Endothelial cell of umbilical vein (primary cell): ENCODE measurements at regions not wholly inside any gene's neighbourhood (a gene's known extent, or its start where the extent isn't known, plus 50 kb on each side); places are given as distances from the start of the nearest gene placed in this dataset.

Experiments
- BruUV-seq: library from RNA; stranded (reverse); fragments of 400-500 nt; replicated peaks from 2 replicates; lab custom pipeline; 2021; lab: Mats Ljungman, UMichigan
- CTCF ChIA-PET: fragments of 300-600, 350-600 bp; sonication (Branson Sonifier 250); formaldehyde crosslinking; loops from one replicate; lab custom pipeline; 2021; ENCODE audit warnings: antibody characterized with exemption, inconsistent platforms; lab: Charles Lee
- POLR2A ChIA-PET: fragments of 300-600, 350-600 bp; sonication (Branson Sonifier 250); formaldehyde crosslinking; loops from one replicate; lab custom pipeline; 2021; ENCODE audit warnings: antibody characterized with exemption, inconsistent platforms; lab: Charles Lee
- DNase-seq: peaks from one replicate; pipeline ENCODE4 v3.0.0-alpha.2; 2011; ENCODE audit warnings: low read depth, low spot score
- FAIRE-seq: peaks from 2 replicates; lab custom pipeline; 2011; peaks lifted over from hg19 to GRCh38; lab: Jason Lieb, UNC
- H2AFZ ChIP-seq: 2 replicates; pipeline ENCODE4 v1.6.0; 2012; ENCODE audit warnings: low read depth, low read length, control low read depth, inconsistent platforms
- H3K27ac ChIP-seq: 2 replicates; pipeline ENCODE4 v1.5.1; 2011; ENCODE audit warnings: low read depth, mild to moderate bottlenecking, control low read depth, low read length, moderate library complexity; ENCODE audit not compliant: insufficient read depth
- H3K27me3 ChIP-seq, 2 experiments: 2 replicates each; pipeline versions ENCODE4 v1.6.0 to v1.6.1; 2011; ENCODE audit warnings: low read length in 2 of 2, mixed read lengths in 1 of 2; ENCODE audit not compliant: control insufficient read depth in 2 of 2, insufficient read depth in 2 of 2
- H3K36me3 ChIP-seq, 2 experiments: 2 replicates in 1 of 2; 3 replicates in 1 of 2; pipeline ENCODE4 v1.5.1; 2011; ENCODE audit warnings: low read length in 2 of 2, mild to moderate bottlenecking in 1 of 2, moderate library complexity in 1 of 2; ENCODE audit not compliant: control insufficient read depth in 2 of 2, insufficient read depth in 2 of 2; ENCODE audit errors: extremely low read depth in 1 of 2
- H3K4me1 ChIP-seq: 3 replicates; pipeline ENCODE4 v1.5.1; 2011; ENCODE audit warnings: mild to moderate bottlenecking, low read length; ENCODE audit not compliant: control insufficient read depth, insufficient read depth; ENCODE audit errors: extremely low read depth
- H3K4me2 ChIP-seq: 2 replicates; pipeline ENCODE4 v1.6.1; 2011; ENCODE audit warnings: low read length, control low read depth, mixed read lengths; ENCODE audit not compliant: insufficient read depth
- H3K4me3 ChIP-seq, 3 experiments: fragments of 200-600 bp in 1 of 3; sonication (generic), shearing (Covaris generic) in 1 of 3; replicated peaks in 1 of 3; 2 replicates each; pipeline ENCODE4 v1.5.1; 2011 to 2016; ENCODE audit warnings: control low read depth in 3 of 3, low read length in 3 of 3, mild to moderate bottlenecking in 2 of 3, inconsistent platforms in 1 of 3, low read depth in 1 of 3, moderate library complexity in 1 of 3; ENCODE audit not compliant: insufficient read depth in 1 of 3
- H3K79me2 ChIP-seq: 2 replicates; pipeline ENCODE4 v1.6.0; 2012; ENCODE audit warnings: low read length, inconsistent platforms; ENCODE audit not compliant: control insufficient read depth, insufficient read depth
- H3K9ac ChIP-seq: replicated peaks from 2 replicates; pipeline ENCODE3; 2011; ENCODE audit warnings: low read length, control low read depth; ENCODE audit not compliant: insufficient read depth; ENCODE audit errors: extremely low read depth
- H3K9me1 ChIP-seq: replicated peaks from 3 replicates; pipeline ENCODE4 v1.6.0; 2011; ENCODE audit warnings: mild to moderate bottlenecking, low read length; ENCODE audit not compliant: control insufficient read depth, insufficient read depth; ENCODE audit errors: extremely low read depth
- H3K9me3 ChIP-seq: replicated peaks from 2 replicates; pipeline ENCODE4 v1.5.1; 2012; ENCODE audit warnings: low read length, inconsistent platforms; ENCODE audit not compliant: control insufficient read depth, insufficient read depth
- H4K20me1 ChIP-seq: replicated peaks from 2 replicates; pipeline ENCODE3; 2011; ENCODE audit warnings: mild to moderate bottlenecking, low read length; ENCODE audit not compliant: control insufficient read depth, insufficient read depth; ENCODE audit errors: extremely low read depth
- CTCF ChIP-seq, 2 donors: IDR thresholded peaks; 1 replicate in 1 of 2; 2 replicates in 1 of 2; pipeline ENCODE4 v1.5.1; 2011; ENCODE audit warnings: low read length in 2 of 2, mild to moderate bottlenecking in 2 of 2, moderate library complexity in 2 of 2, control low read depth in 1 of 2, inconsistent platforms in 1 of 2, low read depth in 1 of 2; ENCODE audit not compliant: insufficient read depth in 1 of 2; ENCODE audit errors: extremely low read depth in 1 of 2
- EZH2 ChIP-seq: IDR thresholded peaks from 2 replicates; pipeline ENCODE4 v1.6.1; 2012; ENCODE audit warnings: borderline replicate concordance, low read depth, mild to moderate bottlenecking, moderate library complexity, low read length, inconsistent platforms; ENCODE audit not compliant: severe bottlenecking
- FOS ChIP-seq: IDR thresholded peaks from 2 replicates; pipeline ENCODE4 v1.6.1; 2011; ENCODE audit warnings: mild to moderate bottlenecking, low read length, moderate library complexity, borderline replicate concordance; ENCODE audit not compliant: insufficient read depth
- GATA2 ChIP-seq: IDR thresholded peaks from 2 replicates; pipeline ENCODE4 v1.7.0; 2011; ENCODE audit warnings: low read depth, mild to moderate bottlenecking, moderate library complexity, mixed read lengths, low read length; ENCODE audit not compliant: insufficient read length, insufficient read depth
- JUN ChIP-seq: IDR thresholded peaks from 2 replicates; pipeline ENCODE4 v1.6.1; 2011; ENCODE audit warnings: borderline replicate concordance, low read depth; ENCODE audit not compliant: insufficient read length, insufficient read depth
- MAX ChIP-seq: IDR thresholded peaks from 2 replicates; pipeline ENCODE4 v1.6.1; 2011; ENCODE audit not compliant: insufficient read depth, insufficient read length
- MYC ChIP-seq: IDR thresholded peaks from one replicate; pipeline ENCODE4 v1.6.1; 2011; ENCODE audit warnings: mild to moderate bottlenecking, low read depth, low read length
- POLR2A ChIP-seq: IDR thresholded peaks from 2 replicates; pipeline ENCODE4 v1.6.1; 2012; ENCODE audit warnings: low read depth, mild to moderate bottlenecking, control low read depth, low read length
- POLR2AphosphoS5 ChIP-seq: IDR thresholded peaks from 2 replicates; pipeline ENCODE4 v1.6.1; 2012; ENCODE audit warnings: low read depth, mild to moderate bottlenecking, control low read depth, low read length, moderate library complexity; ENCODE audit not compliant: insufficient read depth
- dilution Hi-C: fragments of 300-500 bp; cut with MboI; formaldehyde crosslinking; loops from one replicate; pipeline ENCODE4 v1.15.0; 2019; ENCODE audit warnings: low sequenced_read_pairs; ENCODE audit not compliant: extremely low pct_ligation_motif_present
- intact Hi-C: fragments of 100-400 bp; cut with micrococcal nuclease; formaldehyde crosslinking; loops from one replicate; pipeline ENCODE4 v1.10.0; 2022

GRCh38 chr18:1657876-1658275 lies 753.2 kb downstream of the ADCYAP1 start:
- no peak for FAIRE-seq
- no peaks in the 10 kb centered on the region for H3K27me3 ChIP-seq
- no peak for TF ChIP-seq POLR2AphosphoS5
- TF ChIP-seq POLR2A, result no peak
- no peak for TF ChIP-seq EZH2
- TF ChIP-seq GATA2, result no peak
- TF ChIP-seq MAX, result no peak
- TF ChIP-seq FOS, result no peak
- no TSS peak for BruUV-seq
- H3K4me3 ChIP-seq, result no peak overlapping the region
- no peaks in the 10 kb centered on the region for H3K36me3 ChIP-seq
- H3K9ac ChIP-seq, result no peak overlapping the region
- no peaks in the 10 kb centered on the region for H4K20me1 ChIP-seq
- ChIA-PET CTCF (no interaction called here), POLR2A (no interaction called here)
- H3K4me2 ChIP-seq, result no peak overlapping the region
- H3K9me3 ChIP-seq, result no peaks in the 10 kb centered on the region
- no peak for DNase-seq
- H3K27ac ChIP-seq, result no peak overlapping the region
- dilution Hi-C loops (no loop called here), intact Hi-C loops (no loop called here)
- no peaks in the 10 kb centered on the region for H3K4me1 ChIP-seq
- no peaks in the 10 kb centered on the region for H3K79me2 ChIP-seq
- no peaks in the 10 kb centered on the region for H3K9me1 ChIP-seq
- no peak overlapping the region for H2AFZ ChIP-seq

- TF ChIP-seq GATA2, result no peak
- no peak for TF ChIP-seq FOS
- TF ChIP-seq MYC, result no peak
- no peak for TF ChIP-seq EZH2
- TF ChIP-seq POLR2A, result no peak
- no peak for TF ChIP-seq CTCF (IDR thresholded peaks at IDR 0.05; ENCODE audit: extremely low read depth in 1 of 2, insufficient read depth in 1 of 2, low read depth in 1 of 2, low read length in 2 of 2)
- TF ChIP-seq JUN, result no peak
- no peak for TF ChIP-seq MAX
- TF ChIP-seq POLR2AphosphoS5, result no peak
- POLR2A ChIA-PET, result no interaction called here
- FAIRE-seq, result no peak
- H3K9me3 ChIP-seq, result no peaks in the 10 kb centered on the region
- H3K27ac ChIP-seq, result no peak overlapping the region
- no peak overlapping the region for H2AFZ ChIP-seq
- BruUV-seq, result no TSS peak
- no peaks in the 10 kb centered on the region for H3K79me2 ChIP-seq
- CTCF ChIA-PET, result no interaction called here
- H3K36me3 ChIP-seq, result no peaks in the 10 kb centered on the region
- H3K27me3 ChIP-seq, result no peaks in the 10 kb centered on the region
- H4K20me1 ChIP-seq, result no peaks in the 10 kb centered on the region
- H3K9ac ChIP-seq, result no peak overlapping the region
- DNase-seq, result no peak
- no peak overlapping the region for H3K4me2 ChIP-seq
- H3K4me3 ChIP-seq, result no peak overlapping the region
- H3K9me1 ChIP-seq, result no peaks in the 10 kb centered on the region
- intact Hi-C loops, result no loop called here
- H3K4me1 ChIP-seq, result no peaks in the 10 kb centered on the region
- dilution Hi-C loops, result no loop called here
Observed at GRCh38 chr18:1658908-1659566, 754.4 kb downstream of the ADCYAP1 start.
